GM12873 (cell line): ENCODE measurements at regions not wholly inside any gene's neighbourhood (a gene's known extent, or its start where the extent isn't known, plus 50 kb on each side); places are given as distances from the start of the nearest gene placed in this dataset.

Experiments
- CTCF ChIP-seq: IDR thresholded peaks from 2 replicates; pipeline ENCODE4 v1.5.1; 2012; ENCODE audit warnings: low read depth, mild to moderate bottlenecking, moderate library complexity, low read length, control low read depth; ENCODE audit not compliant: insufficient read depth; ENCODE audit errors: missing control alignments

- no peak for TF ChIP-seq CTCF
Observed at GRCh38 chr11:69908511-69909220, 89.5 kb upstream of the FGF3 start.

- TF ChIP-seq CTCF, result peak; percentile 67
Observed at GRCh38 chr11:69909561-69910518, 90.6 kb upstream of the FGF3 start.

- TF ChIP-seq CTCF, result no peak
Observed at GRCh38 chr11:69910519-69911309, 91.5 kb upstream of the FGF3 start.

- no peak for TF ChIP-seq CTCF
Observed at GRCh38 chr11:69911310-69912160, 92.3 kb upstream of the FGF3 start.

GRCh38 chr11:69912161-69912910 is 93.1 kb upstream of the FGF3 start:
- no peak for TF ChIP-seq CTCF

GRCh38 chr11:69912911-69913451 is 93.8 kb upstream of the FGF3 start:
- peak; percentile 53 for TF ChIP-seq CTCF
